Astrocyte (in vitro differentiated cells and primary cell): ENCODE measurements at regions not wholly inside any gene's neighbourhood (a gene's known extent, or its start where the extent isn't known, plus 50 kb on each side); places are given as distances from the start of the nearest gene placed in this dataset.

Experiments used
- DNase-seq: peaks from one replicate; pipeline ENCODE4 v3.0.0-alpha.2; 2010; ENCODE audit warnings: low read depth
- FAIRE-seq: peaks from 2 replicates; lab custom pipeline; 2011; peaks lifted over from hg19 to GRCh38; lab: Jason Lieb, UNC
- H2AFZ ChIP-seq: 2 replicates; pipeline ENCODE4 v1.6.0; 2012; ENCODE audit warnings: low read depth, low read length, inconsistent platforms
- H3K27ac ChIP-seq: 2 replicates; pipeline ENCODE4 v1.5.1; 2011; ENCODE audit warnings: low read depth, low read length, inconsistent platforms
- H3K27me3 ChIP-seq: 2 replicates; pipeline ENCODE4 v1.6.0; 2011; ENCODE audit warnings: low read length, inconsistent platforms; ENCODE audit not compliant: insufficient read depth
- H3K36me3 ChIP-seq: 2 replicates; pipeline ENCODE4 v1.5.1; 2011; ENCODE audit warnings: low read length, inconsistent platforms; ENCODE audit not compliant: insufficient read depth
- H3K4me1 ChIP-seq: 2 replicates; pipeline ENCODE4 v1.5.1; 2011; ENCODE audit warnings: low read length, inconsistent platforms; ENCODE audit not compliant: insufficient read depth
- H3K4me2 ChIP-seq: 2 replicates; pipeline ENCODE4 v1.6.0; 2012; ENCODE audit warnings: low read length, inconsistent platforms
- H3K4me3 ChIP-seq: 2 replicates; pipeline ENCODE4 v1.5.1; 2011; ENCODE audit warnings: low read depth, mild to moderate bottlenecking, low read length, inconsistent platforms; ENCODE audit not compliant: insufficient read depth
- H3K79me2 ChIP-seq: 2 replicates; pipeline ENCODE4 v1.6.0; 2012; ENCODE audit warnings: mild to moderate bottlenecking, low read length, inconsistent platforms; ENCODE audit not compliant: insufficient read depth
- H3K9ac ChIP-seq: 2 replicates; pipeline ENCODE4 v1.6.0; 2012; ENCODE audit warnings: mild to moderate bottlenecking, low read length, inconsistent platforms
- H3K9me3 ChIP-seq: 2 replicates; pipeline ENCODE4 v1.5.1; 2012; ENCODE audit warnings: low read depth, mild to moderate bottlenecking, low read length, inconsistent platforms; ENCODE audit not compliant: insufficient read depth
- H4K20me1 ChIP-seq: 2 replicates; pipeline ENCODE4 v1.6.0; 2012; ENCODE audit warnings: low read length, inconsistent platforms; ENCODE audit not compliant: insufficient read depth
- H3K27ac Mint-ChIP-seq: one replicate; pipeline ENCODE4 v1.8.0; 2021; ENCODE audit warnings: mild to moderate bottlenecking, mixed read lengths; ENCODE audit not compliant: unreplicated experiment
- H3K27me3 Mint-ChIP-seq: one replicate; pipeline ENCODE4 v1.8.0; 2021; ENCODE audit warnings: low read depth, mixed read lengths; ENCODE audit not compliant: unreplicated experiment
- H3K36me3 Mint-ChIP-seq: one replicate; pipeline ENCODE4 v1.8.0; 2021; ENCODE audit warnings: low read depth, mixed read lengths; ENCODE audit not compliant: unreplicated experiment
- H3K4me1 Mint-ChIP-seq: one replicate; pipeline ENCODE4 v1.8.0; 2021; ENCODE audit warnings: low read depth, mixed read lengths; ENCODE audit not compliant: unreplicated experiment
- H3K4me3 Mint-ChIP-seq: one replicate; pipeline ENCODE4 v1.8.0; 2021; ENCODE audit warnings: mild to moderate bottlenecking, moderate library complexity, mixed read lengths; ENCODE audit not compliant: unreplicated experiment
- H3K9me3 Mint-ChIP-seq: one replicate; pipeline ENCODE4 v1.8.0; 2021; ENCODE audit warnings: mild to moderate bottlenecking, mixed read lengths; ENCODE audit not compliant: unreplicated experiment
- CTCF ChIP-seq: IDR thresholded peaks from 2 replicates; pipeline ENCODE4 v1.5.1; 2011; ENCODE audit warnings: low read depth, mild to moderate bottlenecking, inconsistent platforms, low read length, moderate library complexity; ENCODE audit not compliant: insufficient read depth
- EZH2 ChIP-seq: IDR thresholded peaks from 2 replicates; pipeline ENCODE4 v1.6.1; 2012; ENCODE audit warnings: mild to moderate bottlenecking, low read length, inconsistent platforms; ENCODE audit not compliant: insufficient read depth

DNA sequence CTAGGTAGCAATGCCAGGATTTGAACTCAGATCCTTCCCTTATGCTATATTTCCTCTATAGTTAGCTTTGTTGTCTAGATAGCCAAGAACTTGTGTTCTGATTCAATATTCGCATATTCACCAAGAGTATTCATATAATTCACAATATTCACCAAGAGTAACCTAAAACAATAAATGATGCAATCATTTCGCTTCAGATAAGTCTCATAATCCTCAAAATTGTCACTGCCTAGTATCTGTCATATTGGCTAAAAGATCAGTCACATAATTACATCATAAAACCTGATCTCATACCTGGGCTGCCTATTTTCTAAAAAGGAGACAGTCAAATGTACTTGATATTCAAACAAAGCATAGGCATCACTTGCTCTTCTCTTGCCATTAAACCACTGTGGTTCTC is 199.7 kb upstream of the CPEB2 start:
- H3K27me3 ChIP-seq: no peaks in the 10 kb centered on the region
- peaks cover 4% of the 10 kb centered on the region for H3K9me3 ChIP-seq
- H3K4me3 ChIP-seq: no peak overlapping the region
- Mint-ChIP-seq H3K9me3 (peaks cover 17% of the 10 kb centered on the region), H3K4me3 (no peak overlapping the region), H3K27me3 (no peaks in the 10 kb centered on the region), H3K4me1 (no peaks in the 10 kb centered on the region), H3K36me3 (peaks cover 5% of the 10 kb centered on the region), H3K27ac (no peak overlapping the region)
- no peaks in the 10 kb centered on the region for H3K36me3 ChIP-seq
- no peak for DNase-seq
- no peak overlapping the region for H3K27ac ChIP-seq
- H2AFZ ChIP-seq: no peak overlapping the region
- TF ChIP-seq CTCF (no peak), EZH2 (no peak)
- no peaks in the 10 kb centered on the region for H4K20me1 ChIP-seq
- H3K4me1 ChIP-seq: no peaks in the 10 kb centered on the region
- H3K4me2 ChIP-seq: no peak overlapping the region
- FAIRE-seq: no peak
- no peaks in the 10 kb centered on the region for H3K79me2 ChIP-seq
- no peak overlapping the region for H3K9ac ChIP-seq

- no peaks in the 10 kb centered on the region for H3K4me1 ChIP-seq
- Mint-ChIP-seq H3K36me3 (no peaks in the 10 kb centered on the region), H3K27me3 (no peaks in the 10 kb centered on the region), H3K27ac (no peak overlapping the region), H3K4me1 (peaks cover 4% of the 10 kb centered on the region), H3K4me3 (no peak overlapping the region), H3K9me3 (peaks cover 7% of the 10 kb centered on the region)
- no peak for DNase-seq
- no peaks in the 10 kb centered on the region for H3K27me3 ChIP-seq
- no peak overlapping the region for H3K9ac ChIP-seq
- H4K20me1 ChIP-seq: no peaks in the 10 kb centered on the region
- no peak for FAIRE-seq
- no peak overlapping the region for H3K27ac ChIP-seq
- no peaks in the 10 kb centered on the region for H3K9me3 ChIP-seq
- no peaks in the 10 kb centered on the region for H3K36me3 ChIP-seq
- H3K79me2 ChIP-seq: no peaks in the 10 kb centered on the region
- no peak overlapping the region for H3K4me3 ChIP-seq
- no peak overlapping the region for H2AFZ ChIP-seq
- TF ChIP-seq CTCF: no peak
- TF ChIP-seq EZH2: no peak
- H3K4me2 ChIP-seq: no peak overlapping the region
Observed at GRCh38 chr4:14807856-14808255, 194.4 kb upstream of the CPEB2 start.

DNA sequence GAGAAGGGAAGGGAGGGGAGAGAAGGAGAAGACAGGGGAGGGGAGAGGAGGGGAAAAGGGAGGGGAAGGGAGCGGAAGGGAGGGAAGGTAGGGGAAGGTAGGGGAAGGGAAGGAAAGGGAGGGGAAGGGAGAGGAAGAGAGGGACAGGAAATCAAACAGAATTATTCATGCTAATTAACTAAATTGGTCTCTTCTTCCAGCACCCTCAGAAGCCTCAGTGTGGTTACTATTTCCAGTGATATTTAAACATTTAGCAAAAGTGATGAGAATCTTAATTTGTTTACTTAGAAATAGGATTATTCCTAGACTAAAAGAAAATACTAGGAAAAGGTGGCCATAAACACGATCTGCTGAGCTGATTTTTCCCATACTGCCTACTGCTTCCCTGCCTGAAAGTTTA is 193.1 kb upstream of the CPEB2 start:
- H4K20me1 ChIP-seq: no peaks in the 10 kb centered on the region
- DNase-seq (no peak), FAIRE-seq (no peak)
- H3K79me2 ChIP-seq: no peaks in the 10 kb centered on the region
- H3K4me3 ChIP-seq: no peak overlapping the region
- H2AFZ ChIP-seq: no peak overlapping the region
- H3K36me3 ChIP-seq: no peaks in the 10 kb centered on the region
- H3K4me2 ChIP-seq: no peak overlapping the region
- no peak for TF ChIP-seq EZH2
- H3K9ac ChIP-seq: no peak overlapping the region
- no peak overlapping the region for H3K27ac ChIP-seq
- Mint-ChIP-seq H3K27ac (no peak overlapping the region), H3K9me3 (peaks cover 7% of the 10 kb centered on the region), H3K4me1 (peaks cover 4% of the 10 kb centered on the region), H3K4me3 (no peak overlapping the region), H3K27me3 (no peaks in the 10 kb centered on the region), H3K36me3 (no peaks in the 10 kb centered on the region)
- H3K9me3 ChIP-seq: no peaks in the 10 kb centered on the region
- H3K4me1 ChIP-seq: no peaks in the 10 kb centered on the region
- H3K27me3 ChIP-seq: no peaks in the 10 kb centered on the region
